SU-DHL-6 (cell line): ENCODE measurements at regions not wholly inside any gene's neighbourhood (a gene's known extent, or its start where the extent isn't known, plus 50 kb on each side); places are given as distances from the start of the nearest gene placed in this dataset.

Experiments
- H2AFZ ChIP-seq: fragments of 200-600 bp; sonication (generic); 2 replicates; pipeline ENCODE4 v1.6.1; 2014; ENCODE audit warnings: low read depth, mild to moderate bottlenecking, moderate library complexity, mixed read lengths, antibody characterized with exemption, low read length; ENCODE audit not compliant: severe bottlenecking
- H3F3A ChIP-seq: fragments of 200-600 bp; shearing (Covaris generic); 2 replicates; pipeline ENCODE4 v1.6.0; 2016; ENCODE audit warnings: antibody characterized with exemption, mild to moderate bottlenecking; ENCODE audit not compliant: insufficient read depth
- H3K27ac ChIP-seq: fragments of 200-600 bp; sonication (generic); 2 replicates; pipeline ENCODE4 v1.5.1; 2016; ENCODE audit warnings: low read depth, mild to moderate bottlenecking, low read length, moderate library complexity, mixed read lengths
- H3K27me3 ChIP-seq: fragments of 200-600 bp; sonication (generic), shearing (Covaris generic); 2 replicates; pipeline ENCODE4 v1.6.0; 2014; ENCODE audit warnings: mild to moderate bottlenecking, low read length
- H3K36me3 ChIP-seq: fragments of 200-600 bp; sonication (generic); 2 replicates; pipeline ENCODE4 v1.6.1; 2014; ENCODE audit warnings: mild to moderate bottlenecking, low read length, mixed read lengths
- H3K4me2 ChIP-seq: fragments of 300-600, 200-600 bp; shearing (Covaris generic), sonication (generic); 2 replicates; pipeline ENCODE4 v1.6.0; 2014; ENCODE audit warnings: low read length, low read depth, mild to moderate bottlenecking; ENCODE audit not compliant: poor library complexity, severe bottlenecking
- H3K4me3 ChIP-seq: fragments of 200-600 bp; sonication (generic); 2 replicates; pipeline ENCODE4 v1.5.1; 2014; ENCODE audit warnings: antibody characterized with exemption, low read length, mild to moderate bottlenecking, mixed read lengths; ENCODE audit not compliant: insufficient read depth, poor library complexity, severe bottlenecking
- H3K79me2 ChIP-seq: fragments of 200-600 bp; sonication (generic); 2 replicates; pipeline ENCODE4 v1.6.1; 2014; ENCODE audit warnings: mild to moderate bottlenecking, low read length, moderate library complexity; ENCODE audit not compliant: insufficient read depth
- H3K9ac ChIP-seq: fragments of 200-600 bp; sonication (generic); 2 replicates; pipeline ENCODE4 v1.7.0; 2014; ENCODE audit warnings: mild to moderate bottlenecking, low read length
- H3K9me2 ChIP-seq: fragments of 200-600 bp; sonication (generic); replicated peaks from 2 replicates; pipeline ENCODE4 v1.6.1; 2014; ENCODE audit warnings: low read length; ENCODE audit not compliant: insufficient read depth
- H3K9me3 ChIP-seq: fragments of 200-600 bp; sonication (generic); 2 replicates; pipeline ENCODE4 v1.6.1; 2014; ENCODE audit warnings: low read length, mixed read lengths; ENCODE audit not compliant: insufficient read depth
- H4K20me1 ChIP-seq: fragments of 200-600 bp; sonication (generic); 2 replicates; pipeline ENCODE4 v1.6.1; 2014; ENCODE audit warnings: low read depth, mild to moderate bottlenecking, antibody characterized with exemption, low read length, moderate library complexity, mixed read lengths
- CTCF ChIP-seq: fragments of 200-600 bp; sonication (generic); IDR thresholded peaks from one replicate; pipeline ENCODE4 v1.5.1; 2017; ENCODE audit warnings: antibody characterized with exemption, mild to moderate bottlenecking, low read length, moderate library complexity; ENCODE audit not compliant: insufficient read depth, poor library complexity, severe bottlenecking
- EZH2phosphoT487 ChIP-seq: fragments of 200-600 bp; sonication (generic), shearing (Covaris generic); conservative IDR thresholded peaks from 2 replicates; pipeline ENCODE4 v1.6.1; 2018; ENCODE audit warnings: mild to moderate bottlenecking, antibody characterized with exemption, low read length, moderate library complexity, mixed read lengths

DNA sequence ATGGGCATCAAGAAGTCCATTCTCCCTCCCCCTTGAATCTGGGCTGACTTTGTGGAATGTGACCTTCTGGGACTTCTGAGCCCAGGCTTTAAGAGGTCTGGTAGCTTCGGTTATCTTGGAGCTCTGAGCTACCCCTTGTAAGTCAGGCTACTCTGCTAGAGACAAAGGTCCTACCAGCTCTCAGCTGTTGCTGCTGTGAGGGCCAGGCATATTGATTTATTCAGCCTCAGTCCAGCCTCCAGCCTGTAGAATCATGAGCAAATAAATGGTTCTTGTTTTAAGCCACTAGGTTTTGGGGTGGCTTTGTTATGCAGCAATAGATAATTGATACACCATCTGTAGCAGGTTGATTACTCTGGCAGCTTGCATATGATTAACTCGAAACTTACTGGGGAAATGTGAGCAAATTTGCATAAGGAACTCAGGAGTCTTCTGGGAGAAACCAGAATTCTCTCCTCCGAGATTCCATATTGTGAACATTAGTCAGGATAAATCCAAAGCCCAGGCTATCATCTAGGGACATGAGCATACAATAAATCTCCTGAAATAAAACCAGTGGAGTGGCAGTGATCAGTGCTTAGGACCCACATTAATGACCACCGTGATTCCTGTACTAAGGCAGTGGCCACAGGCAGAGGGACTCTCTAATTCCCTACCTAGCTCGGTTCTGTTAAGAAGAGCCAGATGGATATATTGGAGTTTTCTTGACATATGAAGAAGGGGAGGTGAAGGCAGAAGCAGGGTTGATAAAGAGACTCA is 336.1 kb downstream of the CDC5L start:
- H3K79me2 ChIP-seq = no peaks in the 10 kb centered on the region
- H3F3A ChIP-seq = no peaks in the 10 kb centered on the region
- H3K4me3 ChIP-seq = no peak overlapping the region
- H3K27ac ChIP-seq = no peak overlapping the region
- no peak overlapping the region for H3K4me2 ChIP-seq
- H4K20me1 ChIP-seq = no peaks in the 10 kb centered on the region
- H3K9me3 ChIP-seq = no peaks in the 10 kb centered on the region
- TF ChIP-seq EZH2phosphoT487 = no peak
- no peak for TF ChIP-seq CTCF
- 0 out of 2 replicates have a peak, but pooled peaks cover 4% of the 10 kb centered on the region for H3K27me3 ChIP-seq
- H2AFZ ChIP-seq = no peak overlapping the region
- H3K36me3 ChIP-seq = no peaks in the 10 kb centered on the region
- H3K9me2 ChIP-seq = no peaks in the 10 kb centered on the region
- no peak overlapping the region for H3K9ac ChIP-seq

- 0 out of 2 replicates have a peak, but pooled peaks cover 4% of the 10 kb centered on the region for H3K27me3 ChIP-seq
- H4K20me1 ChIP-seq = no peaks in the 10 kb centered on the region
- H3K27ac ChIP-seq = no peak overlapping the region
- no peaks in the 10 kb centered on the region for H3K36me3 ChIP-seq
- H3K9ac ChIP-seq = no peak overlapping the region
- no peak overlapping the region for H3K4me3 ChIP-seq
- no peak overlapping the region for H3K4me2 ChIP-seq
- no peak overlapping the region for H2AFZ ChIP-seq
- H3K9me2 ChIP-seq = no peaks in the 10 kb centered on the region
- H3K79me2 ChIP-seq = no peaks in the 10 kb centered on the region
- no peaks in the 10 kb centered on the region for H3F3A ChIP-seq
- TF ChIP-seq EZH2phosphoT487 (no peak), CTCF (no peak)
- no peaks in the 10 kb centered on the region for H3K9me3 ChIP-seq
Observed at GRCh38 chr6:44725070-44725469, 337.6 kb downstream of the CDC5L start.

GRCh38 chr6:44727651-44728630 is 340.4 kb downstream of the CDC5L start:
- Histone ChIP-seq H3K36me3 (no peaks in the 10 kb centered on the region), H3K79me2 (no peaks in the 10 kb centered on the region), H3K9me2 (no peaks in the 10 kb centered on the region), H3K4me3 (no peak overlapping the region), H3K9me3 (no peaks in the 10 kb centered on the region), H3K27me3 (0 out of 2 replicates have a peak, but pooled peaks cover 4% of the 10 kb centered on the region), H3K4me2 (no peak overlapping the region), H2AFZ (no peak overlapping the region), H4K20me1 (no peaks in the 10 kb centered on the region), H3K9ac (no peak overlapping the region), H3F3A (no peaks in the 10 kb centered on the region), H3K27ac (no peak overlapping the region)
- TF ChIP-seq EZH2phosphoT487 (no peak), CTCF (no peak)
